Ascending aorta (tissue), 2 donors: ENCODE measurements at regions not wholly inside any gene's neighbourhood (a gene's known extent, or its start where the extent isn't known, plus 50 kb on each side); places are given as distances from the start of the nearest gene placed in this dataset.

Experiments used
- DNase-seq, 2 donors: peaks; one replicate each; pipeline ENCODE4 v3.0.0-alpha.2; 2019; ENCODE audit warnings: low spot score in 2 of 2
- H3K27ac ChIP-seq, 2 donors: fragments of 200-600 bp; sonication (generic); one replicate each; pipeline ENCODE4 v1.5.1; 2016 to 2017; ENCODE audit warnings: mild to moderate bottlenecking in 1 of 2
- H3K27me3 ChIP-seq: fragments of 200-600 bp; sonication (generic); one replicate; pipeline ENCODE4 v1.5.1; 2017
- H3K36me3 ChIP-seq, 2 donors: fragments of 200-600 bp; sonication (generic); one replicate each; pipeline ENCODE4 v1.5.1; 2016
- H3K4me1 ChIP-seq, 2 donors: fragments of 200-600 bp; sonication (generic); one replicate each; pipeline ENCODE4 v1.5.1; 2016 to 2017; ENCODE audit warnings: mild to moderate bottlenecking in 1 of 2
- H3K4me3 ChIP-seq, 2 donors: fragments of 200-600 bp; sonication (generic); one replicate each; pipeline ENCODE4 v1.5.1; 2016 to 2017; ENCODE audit warnings: mild to moderate bottlenecking in 1 of 2
- H3K9me3 ChIP-seq, 2 donors: fragments of 200-600 bp; sonication (generic); one replicate each; pipeline ENCODE4 v1.5.1; 2016
- CTCF ChIP-seq, 3 experiments: fragments of 200-600 bp in 2 of 3; fragments of 450-650 bp in 1 of 3; sonication (generic) in 2 of 3; IDR thresholded peaks; one replicate each; pipeline ENCODE4 v1.5.1; 2016 to 2019; ENCODE audit warnings: antibody characterized with exemption in 3 of 3, mild to moderate bottlenecking in 1 of 3, moderate library complexity in 1 of 3
- intact Hi-C: fragments of 100-400 bp; cut with DNase I; formaldehyde crosslinking; loops from one replicate; pipeline ENCODE4 v1.15.1; 2023

GRCh38 chr2:241924069-241924908 is 54.8 kb downstream of the RTP5 start:
- H3K4me1 ChIP-seq = no peaks in the 10 kb centered on the region
- DNase-seq = no peak
- no peaks in the 10 kb centered on the region for H3K36me3 ChIP-seq
- no peak overlapping the region for H3K27ac ChIP-seq
- H3K27me3 ChIP-seq = no peaks in the 10 kb centered on the region
- no peak for TF ChIP-seq CTCF (IDR thresholded peaks at IDR 0.05)
- intact Hi-C loops = no loop called here
- H3K4me3 ChIP-seq = no peak overlapping the region
- peaks cover 0 to under 1% of the 10 kb centered on the region in 2 donors for H3K9me3 ChIP-seq

- Histone ChIP-seq H3K4me1 (no peaks in the 10 kb centered on the region), H3K36me3 (no peaks in the 10 kb centered on the region), H3K4me3 (no peak overlapping the region), H3K27ac (no peak overlapping the region), H3K9me3 (no peaks in the 10 kb centered on the region), H3K27me3 (no peaks in the 10 kb centered on the region)
- no peak for DNase-seq
- TF ChIP-seq CTCF (IDR thresholded peaks at IDR 0.05) = no peak
- intact Hi-C loops = no loop called here
Observed at GRCh38 chr2:241924909-241925250, 55.4 kb downstream of the RTP5 start.

DNA sequence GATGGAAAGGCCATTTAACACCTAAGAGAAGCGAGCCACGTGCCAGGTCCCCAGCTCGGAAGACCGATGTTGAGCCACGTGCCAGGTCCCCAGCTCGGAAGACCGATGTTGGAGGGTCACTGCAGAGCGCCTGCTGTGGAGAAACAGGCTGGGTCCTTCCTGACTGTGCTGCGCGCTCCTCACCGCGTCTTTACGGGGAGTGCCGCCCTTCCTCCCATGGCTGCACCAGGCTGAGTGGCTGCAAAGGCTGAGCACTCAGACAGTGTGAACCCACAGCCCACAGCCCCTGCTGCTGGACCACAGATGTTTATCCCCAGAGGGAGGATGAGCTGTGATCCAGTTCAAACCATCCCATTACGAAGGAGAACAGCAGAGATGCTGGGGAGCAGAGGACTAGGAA is 55.7 kb downstream of the RTP5 start:
- no peak for DNase-seq
- H3K27ac ChIP-seq = no peak overlapping the region

DNA sequence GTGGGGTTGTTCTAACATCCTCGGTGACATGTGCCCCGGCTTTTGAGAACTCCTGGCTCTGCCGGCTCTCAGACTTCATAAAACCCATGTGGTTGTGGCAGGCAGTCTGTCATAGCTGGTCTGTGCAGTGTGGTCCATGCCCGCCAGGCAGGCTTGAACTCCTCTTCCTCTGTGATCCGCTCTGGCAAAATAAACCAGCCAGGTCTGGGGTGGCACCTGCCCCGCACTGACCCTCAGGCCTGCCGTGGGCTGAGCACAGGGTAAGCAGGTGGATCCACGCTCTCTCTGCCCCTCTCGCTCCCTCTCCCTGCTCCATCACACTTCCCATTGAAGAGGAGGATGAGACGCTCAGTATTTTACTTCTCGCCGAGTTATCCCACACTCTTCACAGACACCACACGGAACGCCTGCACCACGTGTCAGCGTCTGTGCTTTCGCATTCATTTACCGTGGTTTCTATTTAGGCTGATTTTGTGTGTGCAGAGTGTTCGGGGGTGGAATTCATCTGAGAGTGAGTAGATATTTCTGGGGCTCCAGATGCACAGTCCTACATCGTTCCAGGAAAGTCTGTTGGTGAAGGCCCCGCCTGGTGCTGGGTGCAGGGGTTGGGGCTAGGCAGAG is 56.4 kb downstream of the RTP5 start:
- H3K9me3 ChIP-seq = no peaks in the 10 kb centered on the region
- no peak for DNase-seq
- no peak for TF ChIP-seq CTCF (IDR thresholded peaks at IDR 0.05)
- no peaks in the 10 kb centered on the region for H3K4me1 ChIP-seq
- intact Hi-C loops = no loop called here
- H3K27ac ChIP-seq = no peak overlapping the region
- no peaks in the 10 kb centered on the region for H3K36me3 ChIP-seq
- no peak overlapping the region for H3K4me3 ChIP-seq
- H3K27me3 ChIP-seq = no peaks in the 10 kb centered on the region

More for the DNA sequence above, 55.7 kb downstream of the RTP5 start:
- H3K27me3 ChIP-seq = no peaks in the 10 kb centered on the region
- no peak overlapping the region for H3K4me3 ChIP-seq
- no peak for TF ChIP-seq CTCF (IDR thresholded peaks at IDR 0.05)
- H3K36me3 ChIP-seq = no peaks in the 10 kb centered on the region
- no peaks in the 10 kb centered on the region for H3K4me1 ChIP-seq
- intact Hi-C loops = no loop called here
- no peaks in the 10 kb centered on the region for H3K9me3 ChIP-seq

GRCh38 chr2:241926541-241927311 is 57.2 kb downstream of the RTP5 start:
- no peak for TF ChIP-seq CTCF (IDR thresholded peaks at IDR 0.05)
- Histone ChIP-seq H3K9me3 (no peaks in the 10 kb centered on the region), H3K27me3 (no peaks in the 10 kb centered on the region), H3K36me3 (no peaks in the 10 kb centered on the region), H3K4me1 (no peaks in the 10 kb centered on the region), H3K4me3 (no peak overlapping the region), H3K27ac (no peak overlapping the region)
- DNase-seq = no peak
- intact Hi-C loops = no loop called here
